ENCODE measurements at regions not wholly inside any gene's neighbourhood (a gene's known extent, or its start where the extent isn't known, plus 50 kb on each side); places are given as distances from the start of the nearest gene placed in this dataset.

DNA sequence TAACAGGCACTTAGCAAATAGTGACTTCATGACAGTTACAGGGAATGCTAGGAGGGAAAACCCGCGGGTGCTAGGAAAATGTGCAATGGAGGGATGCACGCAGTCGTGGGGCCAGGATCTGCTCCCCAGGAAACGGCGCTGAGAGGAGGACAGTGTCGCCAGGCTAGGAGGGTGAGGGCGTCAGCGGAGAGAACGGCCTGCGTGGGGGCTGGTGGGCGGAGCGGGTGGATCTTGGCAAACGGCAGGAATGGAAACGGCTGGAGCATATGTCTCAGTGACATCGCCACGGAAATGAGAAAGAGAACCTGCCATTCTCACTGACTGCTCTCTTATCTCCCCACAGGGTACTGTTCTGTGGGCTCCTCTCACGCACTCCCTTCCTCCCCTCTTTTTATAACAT lies 478.5 kb upstream of the ID2 start:
- H3K36me3 ChIP-seq (ENCODE audit: control insufficient read depth in 1 of 2, insufficient read depth in 2 of 2, low read length in 2 of 2) = no peaks in the 10 kb centered on the region
- H3K9me2 ChIP-seq (ENCODE audit: insufficient read depth) = no peaks in the 10 kb centered on the region
- no peak overlapping the region for H3K27ac ChIP-seq (ENCODE audit: low read depth, low read length)
- ChIA-PET POLR2A (no interaction called here), RAD21 (ENCODE audit: low non-redundant PET in 1 of 2, low total read pairs in 2 of 2, uncharacterized antibody in 2 of 2, unreplicated experiment in 2 of 2) (no interaction called here), CTCF (no interaction called here)
- no TSS peak for BruUV-seq (replicated peaks)
- peaks cover under 1 to 6% of the 10 kb centered on the region in 2 experiments; a peak in 2 of 4 replicates for H3K9me3 ChIP-seq (ENCODE audit: control insufficient read depth in 1 of 2, insufficient read depth in 1 of 2, low read depth in 1 of 2, low read length in 2 of 2)
- no peak overlapping the region for H3K4me3 ChIP-seq (replicated peaks in 1 of 2; ENCODE audit: low read depth in 1 of 2, low read length in 2 of 2)
- H4K20me1 ChIP-seq (ENCODE audit: insufficient read depth) = no peaks in the 10 kb centered on the region
- H3K4me1 ChIP-seq (ENCODE audit: control insufficient read depth in 1 of 2, insufficient read depth in 2 of 2, low read length in 2 of 2) = no peaks in the 10 kb centered on the region
- no peak overlapping the region for H2AFZ ChIP-seq (ENCODE audit: low read depth, low read length, poor library complexity, severe bottlenecking)
- DNase-seq (ENCODE audit: low read depth, low spot score) (no peak), ATAC-seq (no peak)
- no peak overlapping the region for H3K4me2 ChIP-seq (ENCODE audit: low read length)
- H3K79me2 ChIP-seq (ENCODE audit: insufficient read depth, low read length) = no peaks in the 10 kb centered on the region
- H3K27me3 ChIP-seq (ENCODE audit: insufficient read depth, low read length) = no peaks in the 10 kb centered on the region
- intact Hi-C loops (cut with micrococcal nuclease) = no loop called here
- TF ChIP-seq RAD21 (IDR thresholded peaks at IDR 0.05; ENCODE audit: low read depth) = no peak
- no peak for TF ChIP-seq POLR2A (IDR thresholded peaks at IDR 0.05; ENCODE audit: borderline replicate concordance, extremely low read depth, insufficient read depth, insufficient read length)
- TF ChIP-seq YY1 (IDR thresholded peaks at IDR 0.05; ENCODE audit: extremely low read depth, insufficient replicate concordance, low read depth, low read length) = no peak
- no peak for TF ChIP-seq REST (IDR thresholded peaks at IDR 0.05; ENCODE audit: low read depth)
- no peak for TF ChIP-seq POLR2AphosphoS5 (IDR thresholded peaks at IDR 0.05; ENCODE audit: low read depth, low read length)
- no peak for TF ChIP-seq SP1 (IDR thresholded peaks at IDR 0.05; ENCODE audit: low read depth)
- TF ChIP-seq CBX3 (IDR thresholded peaks at IDR 0.05; ENCODE audit: low read depth) = no peak
- TF ChIP-seq, protein P1, sequence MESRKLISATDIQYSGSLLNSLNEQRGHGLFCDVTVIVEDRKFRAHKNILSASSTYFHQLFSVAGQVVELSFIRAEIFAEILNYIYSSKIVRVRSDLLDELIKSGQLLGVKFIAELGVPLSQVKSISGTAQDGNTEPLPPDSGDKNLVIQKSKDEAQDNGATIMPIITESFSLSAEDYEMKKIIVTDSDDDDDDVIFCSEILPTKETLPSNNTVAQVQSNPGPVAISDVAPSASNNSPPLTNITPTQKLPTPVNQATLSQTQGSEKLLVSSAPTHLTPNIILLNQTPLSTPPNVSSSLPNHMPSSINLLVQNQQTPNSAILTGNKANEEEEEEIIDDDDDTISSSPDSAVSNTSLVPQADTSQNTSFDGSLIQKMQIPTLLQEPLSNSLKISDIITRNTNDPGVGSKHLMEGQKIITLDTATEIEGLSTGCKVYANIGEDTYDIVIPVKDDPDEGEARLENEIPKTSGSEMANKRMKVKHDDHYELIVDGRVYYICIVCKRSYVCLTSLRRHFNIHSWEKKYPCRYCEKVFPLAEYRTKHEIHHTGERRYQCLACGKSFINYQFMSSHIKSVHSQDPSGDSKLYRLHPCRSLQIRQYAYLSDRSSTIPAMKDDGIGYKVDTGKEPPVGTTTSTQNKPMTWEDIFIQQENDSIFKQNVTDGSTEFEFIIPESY (IDR thresholded peaks at IDR 0.05; ENCODE audit: extremely low read depth, insufficient replicate concordance, low read length) = no peak
- TF ChIP-seq FOSL1 (IDR thresholded peaks at IDR 0.05; ENCODE audit: low read depth) = no peak
- TF ChIP-seq EGR1 (IDR thresholded peaks at IDR 0.05; ENCODE audit: low read depth) = no peak
- TF ChIP-seq ELF1 (IDR thresholded peaks at IDR 0.05; ENCODE audit: borderline replicate concordance, low read depth) = no peak
- TF ChIP-seq SRF (IDR thresholded peaks at IDR 0.05; ENCODE audit: low read depth) = no peak
- TF ChIP-seq EZH2 (IDR thresholded peaks at IDR 0.05) = no peak
- no peak for TF ChIP-seq ZNF274 (IDR thresholded peaks at IDR 0.05; ENCODE audit: low read depth, low read length)
- TF ChIP-seq, protein P2, sequence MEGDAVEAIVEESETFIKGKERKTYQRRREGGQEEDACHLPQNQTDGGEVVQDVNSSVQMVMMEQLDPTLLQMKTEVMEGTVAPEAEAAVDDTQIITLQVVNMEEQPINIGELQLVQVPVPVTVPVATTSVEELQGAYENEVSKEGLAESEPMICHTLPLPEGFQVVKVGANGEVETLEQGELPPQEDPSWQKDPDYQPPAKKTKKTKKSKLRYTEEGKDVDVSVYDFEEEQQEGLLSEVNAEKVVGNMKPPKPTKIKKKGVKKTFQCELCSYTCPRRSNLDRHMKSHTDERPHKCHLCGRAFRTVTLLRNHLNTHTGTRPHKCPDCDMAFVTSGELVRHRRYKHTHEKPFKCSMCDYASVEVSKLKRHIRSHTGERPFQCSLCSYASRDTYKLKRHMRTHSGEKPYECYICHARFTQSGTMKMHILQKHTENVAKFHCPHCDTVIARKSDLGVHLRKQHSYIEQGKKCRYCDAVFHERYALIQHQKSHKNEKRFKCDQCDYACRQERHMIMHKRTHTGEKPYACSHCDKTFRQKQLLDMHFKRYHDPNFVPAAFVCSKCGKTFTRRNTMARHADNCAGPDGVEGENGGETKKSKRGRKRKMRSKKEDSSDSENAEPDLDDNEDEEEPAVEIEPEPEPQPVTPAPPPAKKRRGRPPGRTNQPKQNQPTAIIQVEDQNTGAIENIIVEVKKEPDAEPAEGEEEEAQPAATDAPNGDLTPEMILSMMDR (IDR thresholded peaks at IDR 0.05 in 2 of 3, conservative IDR thresholded peaks at IDR 0.05 in 1 of 3; ENCODE audit: borderline replicate concordance in 1 of 3, insufficient read depth in 1 of 3, low read depth in 2 of 3, low read length in 2 of 3) = no peak
- no peak overlapping the region for H3K9ac ChIP-seq (ENCODE audit: low read length)
